NCI-H345 treated with DMSO at 0.1 percent for 48 hours (cell line): ENCODE measurements at regions not wholly inside any gene's neighbourhood (a gene's known extent, or its start where the extent isn't known, plus 50 kb on each side); places are given as distances from the start of the nearest gene placed in this dataset.
"Not testable (repeated sequence)": the region's sequence is repeated elsewhere in the genome, so short reads cannot be mapped to it uniquely, and the experiment has no call there.

Experiments
- DNase-seq: peaks from one replicate; lab custom pipeline; 2025; ENCODE audit not compliant: unreplicated experiment; lab: John Stamatoyannopoulos, UW

DNA sequence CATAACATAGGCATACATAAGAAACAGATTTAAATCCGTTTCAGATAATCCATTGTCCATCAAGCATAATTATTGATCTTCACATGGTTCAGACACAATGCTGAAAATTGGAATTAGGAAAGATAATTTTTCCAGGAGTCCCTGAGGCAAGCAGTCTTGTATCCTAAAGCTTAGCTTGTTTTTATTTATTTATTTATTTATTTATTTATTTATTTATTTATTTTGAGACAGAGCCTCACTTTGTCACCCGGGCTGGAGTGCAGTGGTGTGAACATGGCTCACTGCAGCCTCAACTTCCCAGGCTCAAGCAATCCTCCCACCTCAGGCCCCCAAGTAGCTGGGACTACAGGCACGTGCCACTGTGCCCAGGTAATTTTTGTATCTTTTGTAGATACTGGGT is 89.7 kb upstream of the USP25 start:
- DNase-seq: not testable (repeated sequence)

DNA sequence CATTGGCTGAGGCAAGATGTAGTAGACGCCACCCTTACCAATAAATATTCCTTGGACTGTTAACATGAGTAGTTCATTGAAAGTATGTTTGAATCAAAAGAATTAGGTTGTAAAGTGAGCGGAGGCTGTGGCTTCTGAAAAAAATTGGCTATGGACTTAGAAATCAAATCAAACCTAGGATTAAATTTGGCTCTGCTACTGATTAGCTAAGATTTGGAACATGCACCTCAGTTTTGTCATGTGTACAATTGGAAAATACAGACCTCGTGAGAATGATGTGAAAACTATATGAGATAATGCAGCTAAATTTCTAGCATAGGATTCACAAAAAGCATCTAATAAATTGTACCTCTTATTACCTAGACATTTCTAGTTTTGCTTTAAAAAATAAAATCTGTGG is 85.3 kb upstream of the USP25 start:
- no peak for DNase-seq

DNA sequence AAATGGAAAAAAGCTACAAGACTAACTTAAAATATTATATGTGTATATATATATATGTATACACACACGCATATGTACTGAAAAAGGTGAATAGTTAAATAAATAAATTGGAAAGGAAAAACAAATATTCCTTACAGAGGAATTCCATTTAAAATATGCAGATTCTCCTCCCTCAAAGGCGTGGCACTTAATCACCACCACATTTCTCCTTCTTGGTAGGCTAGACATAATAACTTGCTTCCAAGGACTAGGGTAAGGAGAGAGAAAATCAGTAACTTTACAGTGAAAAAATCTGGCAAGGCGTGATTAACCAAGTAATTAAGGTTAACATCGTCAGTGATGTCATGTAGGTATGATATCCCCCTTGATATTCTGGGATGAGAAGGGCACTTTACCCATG is 84.0 kb upstream of the USP25 start:
- no peak for DNase-seq

DNA sequence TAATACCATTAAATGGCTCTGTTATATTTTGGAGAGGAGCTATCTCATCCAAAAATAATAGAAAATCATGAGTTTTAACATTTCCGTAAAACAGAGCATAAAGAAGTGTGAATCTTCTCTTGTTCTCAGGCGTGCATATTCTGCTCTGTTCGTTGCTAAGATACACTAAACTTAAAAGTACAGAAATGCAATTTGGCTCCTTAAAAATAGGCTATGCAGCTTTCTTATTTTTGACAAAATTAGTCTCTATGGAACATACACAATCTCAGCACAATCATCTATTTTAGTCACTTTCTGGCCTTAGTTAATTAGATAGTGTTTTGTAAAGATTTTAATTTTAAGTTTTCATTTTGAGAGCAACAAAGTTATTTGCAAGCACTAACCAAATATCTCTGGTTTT is 79.0 kb upstream of the USP25 start:
- no peak for DNase-seq

DNA sequence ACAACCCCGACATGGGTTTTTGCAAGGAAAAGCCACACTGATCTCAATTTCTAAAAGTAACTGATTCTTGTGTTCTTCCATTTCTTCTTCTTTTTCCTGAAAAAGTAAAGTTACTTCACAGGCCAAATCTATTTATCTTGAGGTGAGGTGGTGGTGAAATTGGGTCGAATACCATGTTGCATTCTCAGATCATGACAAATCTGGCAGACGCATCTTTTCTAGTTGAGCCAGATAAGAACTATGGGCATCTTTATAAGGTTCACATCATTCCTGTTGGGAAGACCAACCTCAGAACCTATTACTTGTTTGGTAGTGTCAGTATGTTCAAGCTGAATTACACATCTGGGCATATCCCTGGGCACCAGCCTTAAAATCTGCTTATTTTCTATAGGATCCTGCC is 78.6 kb upstream of the USP25 start:
- DNase-seq: no peak

DNA sequence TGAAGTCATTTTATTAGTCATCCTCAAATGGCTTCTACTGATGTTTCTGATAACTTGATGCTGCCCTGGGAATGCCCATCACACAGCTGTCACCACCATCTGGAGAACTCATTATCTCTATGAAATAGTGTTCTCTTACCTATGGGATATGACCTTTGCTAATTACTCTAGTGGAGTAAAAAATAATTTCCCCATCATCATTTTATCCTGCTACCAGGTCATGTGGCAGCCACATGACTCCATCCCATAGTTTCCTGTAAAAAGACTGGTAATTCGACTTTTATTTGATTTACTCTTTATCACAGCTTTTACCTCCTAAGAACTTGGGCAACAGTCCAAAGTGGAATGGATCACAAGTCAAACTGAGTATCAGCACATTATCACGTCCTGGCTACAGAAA is 76.1 kb upstream of the USP25 start:
- no peak for DNase-seq

DNA sequence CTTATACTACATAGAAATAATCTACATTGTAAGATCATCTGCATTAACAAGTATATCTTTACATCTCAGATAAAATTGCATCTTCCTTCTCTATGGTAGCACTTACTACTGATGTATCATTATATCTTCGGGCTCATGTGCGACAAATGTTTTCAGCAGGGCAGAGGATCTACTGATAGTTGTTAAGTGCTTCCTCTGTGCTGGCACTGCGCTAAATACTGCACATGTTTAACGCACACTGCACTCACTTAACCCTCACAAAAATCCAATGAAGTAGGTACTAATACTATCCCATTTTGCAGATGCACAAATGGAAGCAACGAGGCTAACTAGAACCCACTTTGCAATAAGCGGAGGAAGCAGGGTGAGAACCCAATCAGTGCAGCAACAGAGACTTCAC is 75.6 kb upstream of the USP25 start:
- no peak for DNase-seq

DNA sequence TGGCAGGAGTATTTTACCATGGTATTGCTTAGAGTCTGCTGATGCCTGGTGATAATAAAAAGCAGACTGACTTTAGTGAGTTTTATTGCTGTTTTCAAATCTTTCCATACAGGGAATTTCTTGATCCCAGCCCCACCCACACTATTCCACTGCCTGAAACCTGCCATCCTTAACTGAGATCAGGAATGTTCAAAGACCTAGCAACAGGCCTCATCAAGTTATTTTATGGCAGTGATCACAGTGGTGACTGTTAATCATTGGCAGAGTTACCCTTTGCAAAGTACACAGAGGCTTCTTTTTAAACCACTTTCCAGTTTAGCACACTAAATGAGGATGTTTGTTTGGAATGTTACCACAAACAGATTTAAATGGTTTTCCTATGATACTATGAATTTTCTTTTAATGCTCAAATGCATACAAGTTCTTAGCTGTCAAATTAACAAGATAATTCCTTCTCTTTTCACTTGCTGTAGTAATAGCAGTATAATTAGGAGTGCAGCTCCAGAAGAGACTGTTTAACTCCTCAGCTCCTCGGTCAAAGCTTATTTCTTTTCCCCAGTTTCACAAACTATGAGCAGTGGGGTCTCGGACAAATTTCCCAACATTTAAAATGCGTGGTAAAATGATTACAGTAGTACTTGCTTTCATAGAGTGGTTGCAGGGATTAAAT is 69.9 kb upstream of the USP25 start:
- no peak for DNase-seq

DNA sequence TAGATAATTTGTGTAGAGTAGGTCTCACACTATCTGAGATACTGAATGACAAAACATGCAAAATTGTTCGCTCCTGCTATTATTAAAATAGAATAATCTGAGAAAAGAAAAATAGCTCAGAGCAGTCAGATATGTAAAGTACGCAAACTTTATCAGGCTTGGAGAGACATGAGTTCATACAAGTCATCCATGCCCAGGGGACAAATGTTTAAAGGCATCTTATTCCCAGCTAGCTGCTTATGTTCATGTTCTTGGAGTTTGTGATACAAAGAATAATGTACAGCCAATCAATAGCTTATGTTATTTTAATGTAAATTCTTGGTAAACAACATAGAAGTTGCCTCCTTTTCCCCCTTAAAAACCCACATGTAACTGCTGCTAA is 69.4 kb upstream of the USP25 start:
- DNase-seq: no peak

DNA sequence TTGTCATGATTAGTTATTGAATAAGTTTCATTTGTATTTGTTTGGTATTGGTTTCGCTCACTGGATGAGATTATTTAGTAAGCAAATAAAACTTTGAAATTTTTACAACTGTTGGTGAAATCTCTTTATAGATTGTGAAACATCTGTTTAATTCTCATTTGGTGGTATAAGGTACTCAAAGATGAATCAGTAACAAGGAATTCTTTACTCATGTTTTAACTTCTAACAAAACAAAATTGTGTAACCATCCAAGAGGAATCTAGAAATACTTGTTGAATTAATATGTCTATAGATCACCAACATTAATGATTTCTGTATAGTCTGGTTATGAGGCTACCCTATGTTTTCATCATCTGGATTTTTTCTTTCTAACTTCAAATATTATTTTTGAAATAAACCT is 62.8 kb upstream of the USP25 start:
- DNase-seq: no peak

DNA sequence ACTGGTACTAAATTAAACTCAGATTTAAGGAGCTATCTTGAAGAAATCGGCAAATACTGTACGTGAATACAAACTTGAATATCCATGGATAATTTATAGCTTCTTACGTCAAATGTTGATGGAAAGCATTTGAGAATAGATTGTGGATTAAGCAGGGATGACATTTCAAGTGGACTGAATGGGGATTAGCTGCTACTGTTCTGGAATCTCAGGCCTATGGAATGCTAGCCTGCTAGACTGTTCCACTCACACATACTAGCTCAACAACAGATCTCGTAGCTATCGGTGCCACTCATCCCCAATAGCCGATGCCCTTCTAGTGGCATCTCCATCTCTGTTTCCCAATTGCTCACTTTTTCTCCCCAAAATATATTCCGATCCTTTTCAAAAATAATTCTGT is 62.0 kb upstream of the USP25 start:
- DNase-seq: no peak

DNA sequence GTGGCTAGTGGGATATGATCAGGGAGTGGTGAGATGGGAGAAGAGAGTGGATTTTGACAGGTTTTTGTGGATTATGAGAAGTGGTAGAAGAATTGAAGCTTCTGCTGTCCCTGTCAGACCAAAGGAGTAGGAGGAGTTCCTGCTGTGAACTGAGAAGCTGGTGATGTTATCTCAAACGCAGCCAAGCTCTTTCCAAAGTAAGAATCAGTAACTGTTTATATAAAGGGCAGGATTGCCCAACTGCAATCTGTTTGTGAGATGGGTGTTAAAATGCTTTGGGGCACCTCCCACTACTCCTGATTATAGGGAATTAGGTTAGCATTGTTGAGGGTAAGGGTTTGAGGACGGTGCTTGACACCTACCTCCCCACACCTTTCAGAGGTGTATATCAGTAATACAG is 60.5 kb upstream of the USP25 start:
- DNase-seq: no peak

DNA sequence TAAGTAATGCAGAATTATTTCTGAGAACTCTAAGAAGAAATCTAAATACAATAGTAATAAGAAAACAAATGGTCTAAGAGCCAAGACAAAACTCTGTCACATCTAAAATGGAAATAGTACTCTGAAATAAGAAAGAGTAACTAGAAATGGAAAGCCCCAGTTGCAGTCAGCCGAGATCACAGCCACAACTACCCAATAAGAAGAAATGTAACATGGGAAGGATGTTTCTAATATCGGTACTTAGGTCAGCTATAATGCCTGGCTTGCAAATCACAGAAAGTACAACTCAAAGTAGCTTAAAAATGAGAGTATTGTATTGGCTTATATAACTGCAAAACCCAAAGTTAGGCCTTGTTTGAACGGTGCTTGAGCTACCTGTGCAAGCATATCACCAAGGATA is 58.6 kb upstream of the USP25 start:
- no peak for DNase-seq

DNA sequence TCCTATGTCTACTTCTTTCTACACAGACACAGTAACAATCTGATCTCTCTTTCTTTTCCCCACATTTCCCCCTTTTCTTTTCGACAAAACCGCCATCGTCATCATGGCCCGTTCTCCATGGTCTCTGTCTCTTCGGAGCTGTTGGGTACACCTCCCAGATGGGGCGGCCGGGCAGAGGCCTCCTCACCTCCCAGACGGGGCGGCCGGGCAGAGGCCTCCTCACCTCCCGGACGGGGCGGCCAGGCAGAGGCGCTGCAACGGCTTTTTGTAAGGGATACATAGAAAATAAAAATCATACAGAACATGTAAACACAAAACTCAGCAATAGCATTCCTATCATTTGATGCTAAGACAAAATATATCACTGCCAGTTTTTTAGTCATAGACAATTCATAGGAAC is 57.2 kb upstream of the USP25 start:
- not testable (repeated sequence) for DNase-seq

DNA sequence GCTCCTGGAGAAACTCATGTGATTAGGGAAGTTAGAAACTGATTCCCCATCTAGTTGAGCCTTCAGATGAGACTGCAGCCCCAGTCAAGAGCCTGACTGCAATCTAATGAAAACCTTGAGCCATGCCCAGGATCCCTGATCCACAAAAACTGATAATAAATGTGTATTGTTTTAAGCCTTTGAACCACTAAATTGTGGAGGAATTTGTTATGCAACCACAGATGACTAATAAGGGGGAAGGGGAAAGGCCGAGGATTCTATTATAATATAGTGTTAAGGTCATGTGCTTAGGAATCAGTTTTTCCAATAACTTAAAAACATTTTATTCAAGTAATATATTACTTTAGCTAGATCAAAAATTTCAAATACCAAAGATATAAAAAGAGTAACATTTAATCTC is 52.8 kb upstream of the USP25 start:
- DNase-seq: no peak

DNA sequence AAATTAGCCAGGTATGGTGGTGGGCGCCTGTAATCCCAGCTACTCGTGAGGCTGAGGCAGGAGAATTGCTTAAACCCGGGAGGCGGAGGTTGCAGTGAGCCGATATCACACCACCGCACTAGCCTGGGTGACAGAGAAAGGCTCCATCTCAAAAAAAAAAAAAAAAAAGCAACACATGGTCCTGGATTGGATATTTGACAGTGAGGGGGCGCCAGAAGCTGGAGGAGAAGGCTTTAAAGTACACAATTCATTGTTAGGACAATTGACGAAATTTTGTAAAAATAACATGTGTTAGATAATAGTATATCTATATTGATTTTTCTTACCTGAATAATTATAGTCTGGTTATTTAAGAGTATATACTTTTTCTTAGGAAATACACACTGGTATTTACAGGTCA is 50.2 kb upstream of the USP25 start:
- DNase-seq: no peak
